Activated CD4-positive, alpha-beta T cell treated with anti-CD3 and anti-CD28 coated beads, Interleukin-2, amount 10 ng/mL, durations not matched to agents 24 days and 14 days (primary cell): ENCODE measurements at regions not wholly inside any gene's neighbourhood (a gene's known extent, or its start where the extent isn't known, plus 50 kb on each side); places are given as distances from the start of the nearest gene placed in this dataset.

Experiments
- DNase-seq: peaks from one replicate; pipeline ENCODE4 v3.0.0; 2022
- H3K27ac Mint-ChIP-seq: one replicate; pipeline ENCODE4 v1.8.0; 2022; ENCODE audit warnings: mild to moderate bottlenecking, mixed read lengths
- H3K27me3 Mint-ChIP-seq: one replicate; pipeline ENCODE4 v1.8.0; 2022; ENCODE audit warnings: mixed read lengths
- H3K36me3 Mint-ChIP-seq: one replicate; pipeline ENCODE4 v1.8.0; 2022; ENCODE audit warnings: low read depth, mild to moderate bottlenecking, mixed read lengths
- H3K4me1 Mint-ChIP-seq: one replicate; pipeline ENCODE4 v1.8.0; 2021; ENCODE audit warnings: mixed read lengths
- H3K4me3 Mint-ChIP-seq: one replicate; pipeline ENCODE4 v1.8.0; 2022; ENCODE audit warnings: mild to moderate bottlenecking, moderate library complexity, mixed read lengths
- H3K9me3 Mint-ChIP-seq: one replicate; pipeline ENCODE4 v1.8.0; 2021; ENCODE audit warnings: mixed read lengths
- intact Hi-C: fragments of 100-400 bp; cut with micrococcal nuclease; formaldehyde crosslinking; loops from one replicate; pipeline ENCODE4 v1.15.1; 2023

GRCh38 chr16:52800432-52800831 lies 252.3 kb downstream of the CHD9NB start:
- H3K4me3 Mint-ChIP-seq, result no peak overlapping the region
- H3K4me1 Mint-ChIP-seq, result no peaks in the 10 kb centered on the region
- intact Hi-C loops, result no loop called here
- no peaks in the 10 kb centered on the region for H3K27me3 Mint-ChIP-seq
- DNase-seq, result no peak
- H3K9me3 Mint-ChIP-seq, result peaks cover 6% of the 10 kb centered on the region
- no peak overlapping the region for H3K27ac Mint-ChIP-seq
- no peaks in the 10 kb centered on the region for H3K36me3 Mint-ChIP-seq

DNA sequence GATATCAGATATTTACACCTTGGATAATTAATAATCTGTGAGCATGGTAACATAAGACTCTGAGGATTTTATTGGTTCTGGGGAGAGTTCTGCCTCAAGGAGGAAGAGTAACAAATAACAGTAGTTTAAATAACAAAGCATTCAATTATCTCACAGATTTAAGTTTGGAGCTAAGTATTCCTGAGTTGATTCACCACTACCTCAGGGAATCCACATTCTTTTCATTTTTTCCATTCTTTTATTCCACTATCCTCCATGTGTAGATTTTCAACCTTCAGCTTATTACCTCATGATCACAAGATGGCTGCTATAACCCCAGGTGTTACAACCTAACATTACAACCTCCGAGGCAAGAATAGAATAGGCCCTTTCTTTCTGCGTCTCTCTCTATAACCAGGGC lies 252.2 kb upstream of the TOX3 start:
- no peak overlapping the region for H3K4me3 Mint-ChIP-seq
- no peak for DNase-seq
- no peaks in the 10 kb centered on the region for H3K4me1 Mint-ChIP-seq
- H3K9me3 Mint-ChIP-seq, result peaks cover 6% of the 10 kb centered on the region
- no peak overlapping the region for H3K27ac Mint-ChIP-seq
- H3K36me3 Mint-ChIP-seq, result no peaks in the 10 kb centered on the region
- H3K27me3 Mint-ChIP-seq, result no peaks in the 10 kb centered on the region
- intact Hi-C loops, result no loop called here

DNA sequence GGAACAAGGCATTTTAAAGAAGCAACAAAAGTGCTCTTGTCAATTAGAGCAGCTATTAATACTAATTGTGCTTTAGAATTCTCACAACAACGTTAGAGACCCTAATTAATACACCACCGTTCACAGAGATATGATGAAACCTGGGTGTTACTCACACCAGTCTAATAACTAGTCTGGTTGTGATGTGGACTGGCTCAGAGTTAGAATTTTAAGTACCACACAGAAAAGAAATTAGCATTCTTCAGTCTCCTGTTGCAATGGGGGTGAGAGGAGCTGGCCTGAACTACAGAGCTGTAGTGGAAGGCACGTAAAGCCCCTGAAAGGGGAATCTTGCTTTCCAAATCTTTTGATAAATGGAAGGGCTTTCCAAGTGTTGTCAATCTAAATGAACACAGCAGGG lies 240.8 kb upstream of the TOX3 start:
- Mint-ChIP-seq H3K4me3 (no peak overlapping the region), H3K27ac (no peak overlapping the region)

DNA sequence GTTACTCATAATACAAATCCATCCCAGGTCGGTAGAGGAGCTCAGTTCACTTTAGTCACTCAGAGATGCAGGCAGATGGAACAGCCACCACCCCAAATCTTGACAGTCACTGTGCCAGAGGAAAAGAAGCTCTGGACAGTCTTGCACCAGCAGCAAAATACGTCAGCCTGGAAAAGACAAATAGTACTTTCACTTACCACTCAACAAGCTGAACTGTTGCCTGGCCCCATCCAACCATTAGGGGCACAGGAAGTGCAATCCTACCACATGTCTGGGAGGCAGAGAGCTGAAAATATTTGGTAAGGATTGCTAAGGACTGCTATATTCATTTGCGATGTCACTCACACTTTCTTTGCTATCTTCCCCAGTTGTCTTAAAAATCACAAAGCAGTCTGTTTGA lies 239.1 kb upstream of the TOX3 start:
- Mint-ChIP-seq H3K4me1 (no peaks in the 10 kb centered on the region), H3K4me3 (no peak overlapping the region), H3K9me3 (no peaks in the 10 kb centered on the region), H3K27ac (no peak overlapping the region), H3K36me3 (no peaks in the 10 kb centered on the region), H3K27me3 (no peaks in the 10 kb centered on the region)
- no peak for DNase-seq
- intact Hi-C loops, result no loop called here

More for the DNA sequence above, 240.8 kb upstream of the TOX3 start:
- Mint-ChIP-seq H3K4me1 (no peaks in the 10 kb centered on the region), H3K9me3 (no peaks in the 10 kb centered on the region), H3K27me3 (no peaks in the 10 kb centered on the region), H3K36me3 (no peaks in the 10 kb centered on the region)
- no peak for DNase-seq
- intact Hi-C loops, result no loop called here

GRCh38 chr16:52785653-52786052 lies 238.7 kb upstream of the TOX3 start:
- H3K4me3 Mint-ChIP-seq, result no peak overlapping the region
- H3K4me1 Mint-ChIP-seq, result no peaks in the 10 kb centered on the region
- no peak overlapping the region for H3K27ac Mint-ChIP-seq
- H3K36me3 Mint-ChIP-seq, result no peaks in the 10 kb centered on the region
- no peak for DNase-seq
- no peaks in the 10 kb centered on the region for H3K9me3 Mint-ChIP-seq
- intact Hi-C loops, result no loop called here
- no peaks in the 10 kb centered on the region for H3K27me3 Mint-ChIP-seq

DNA sequence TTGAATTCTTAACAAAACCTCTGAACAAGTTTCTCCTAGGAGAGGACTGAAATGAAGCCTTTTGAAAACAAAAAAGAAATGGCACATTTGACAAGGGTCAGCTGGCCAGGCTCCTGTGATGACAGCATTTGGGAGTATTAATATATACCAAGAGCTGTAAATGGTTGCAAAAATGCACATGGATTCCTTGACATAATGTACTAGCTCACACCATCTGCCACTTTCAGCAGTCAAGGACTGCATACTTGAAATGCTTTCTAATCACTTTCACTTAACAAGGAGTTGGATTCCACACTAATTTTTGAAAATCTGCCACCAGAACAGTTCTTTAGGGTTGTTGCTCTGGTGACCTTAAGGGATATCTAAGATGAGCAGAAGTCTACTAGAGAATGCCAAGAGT lies 236.7 kb upstream of the TOX3 start:
- no peaks in the 10 kb centered on the region for H3K4me1 Mint-ChIP-seq
- intact Hi-C loops, result no loop called here
- H3K4me3 Mint-ChIP-seq, result no peak overlapping the region
- no peak overlapping the region for H3K27ac Mint-ChIP-seq
- DNase-seq, result no peak
- no peaks in the 10 kb centered on the region for H3K9me3 Mint-ChIP-seq
- no peaks in the 10 kb centered on the region for H3K27me3 Mint-ChIP-seq
- H3K36me3 Mint-ChIP-seq, result no peaks in the 10 kb centered on the region

- Mint-ChIP-seq H3K27ac (no peak overlapping the region), H3K4me3 (no peak overlapping the region), H3K27me3 (no peaks in the 10 kb centered on the region), H3K36me3 (no peaks in the 10 kb centered on the region), H3K4me1 (no peaks in the 10 kb centered on the region), H3K9me3 (no peaks in the 10 kb centered on the region)
- intact Hi-C loops, result no loop called here
- no peak for DNase-seq
These were observed 234.2 kb upstream of the TOX3 start for GRCh38 chr16:52781005-52781630.

DNA sequence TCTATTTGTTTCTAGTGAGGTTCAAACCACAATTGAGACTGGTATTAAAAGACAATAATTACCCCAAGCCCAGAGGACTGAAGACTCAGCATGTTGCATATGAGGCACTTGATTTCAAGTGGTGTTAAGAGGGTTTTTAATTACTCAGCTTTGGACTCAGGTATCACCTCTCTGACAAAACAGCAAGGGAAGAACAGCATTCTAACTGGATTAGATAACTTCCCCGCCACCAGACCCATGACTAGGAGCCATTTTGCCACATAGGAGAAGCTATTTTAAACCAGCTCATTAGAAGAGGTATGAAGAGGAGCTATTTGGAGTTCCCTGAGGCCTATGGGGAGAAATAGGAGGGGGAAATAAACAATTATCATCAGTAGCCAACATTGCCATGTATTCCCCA lies 226.1 kb upstream of the TOX3 start:
- Mint-ChIP-seq H3K27ac (no peak overlapping the region), H3K4me3 (no peak overlapping the region), H3K4me1 (no peaks in the 10 kb centered on the region), H3K36me3 (no peaks in the 10 kb centered on the region), H3K9me3 (no peaks in the 10 kb centered on the region), H3K27me3 (no peaks in the 10 kb centered on the region)
- intact Hi-C loops, result no loop called here
- no peak for DNase-seq

DNA sequence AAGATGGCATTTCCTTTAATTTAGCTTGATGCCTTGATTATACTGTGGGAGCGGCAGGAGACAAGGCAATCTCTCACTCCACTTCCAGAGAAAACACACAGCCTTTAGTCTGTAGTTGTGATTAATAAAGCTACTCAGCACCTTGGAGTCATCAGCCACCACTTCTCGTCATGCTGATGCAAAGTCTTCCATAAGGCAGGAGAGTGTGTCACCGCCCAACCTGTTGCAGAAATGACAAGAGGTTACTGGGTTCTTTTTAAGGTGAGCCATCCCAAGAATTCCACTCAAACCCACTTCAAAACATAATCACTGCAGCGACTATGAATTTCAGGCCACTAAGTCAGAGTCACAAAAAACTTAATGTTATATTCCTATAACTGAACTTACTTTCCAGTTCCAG lies 223.9 kb upstream of the TOX3 start:
- no peaks in the 10 kb centered on the region for H3K4me1 Mint-ChIP-seq
- H3K36me3 Mint-ChIP-seq, result no peaks in the 10 kb centered on the region
- no peaks in the 10 kb centered on the region for H3K27me3 Mint-ChIP-seq
- H3K27ac Mint-ChIP-seq, result no peak overlapping the region
- DNase-seq, result no peak
- no peaks in the 10 kb centered on the region for H3K9me3 Mint-ChIP-seq
- intact Hi-C loops, result no loop called here
- H3K4me3 Mint-ChIP-seq, result no peak overlapping the region

DNA sequence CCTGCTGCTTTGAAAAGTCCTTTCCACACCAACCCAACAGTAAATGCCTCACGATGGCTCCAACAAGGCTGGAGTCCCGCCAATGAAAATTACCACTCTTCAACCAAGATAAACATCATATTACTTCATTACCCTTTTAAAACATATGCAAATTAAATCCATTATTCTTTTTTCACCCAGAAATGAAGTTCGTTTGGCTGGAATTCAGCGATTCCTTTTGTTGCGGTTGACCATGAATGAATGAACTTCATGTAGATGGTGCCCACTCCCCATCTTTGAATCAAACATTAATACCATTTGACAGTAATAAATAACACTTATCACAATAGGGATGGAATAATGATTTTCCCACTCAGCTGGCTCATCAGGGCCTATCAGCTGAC lies 211.5 kb upstream of the TOX3 start:
- Mint-ChIP-seq H3K27ac (no peak overlapping the region), H3K36me3 (no peaks in the 10 kb centered on the region), H3K27me3 (no peaks in the 10 kb centered on the region), H3K4me1 (no peaks in the 10 kb centered on the region), H3K4me3 (no peak overlapping the region), H3K9me3 (no peaks in the 10 kb centered on the region)
- DNase-seq, result no peak
- intact Hi-C loops, result no loop called here

DNA sequence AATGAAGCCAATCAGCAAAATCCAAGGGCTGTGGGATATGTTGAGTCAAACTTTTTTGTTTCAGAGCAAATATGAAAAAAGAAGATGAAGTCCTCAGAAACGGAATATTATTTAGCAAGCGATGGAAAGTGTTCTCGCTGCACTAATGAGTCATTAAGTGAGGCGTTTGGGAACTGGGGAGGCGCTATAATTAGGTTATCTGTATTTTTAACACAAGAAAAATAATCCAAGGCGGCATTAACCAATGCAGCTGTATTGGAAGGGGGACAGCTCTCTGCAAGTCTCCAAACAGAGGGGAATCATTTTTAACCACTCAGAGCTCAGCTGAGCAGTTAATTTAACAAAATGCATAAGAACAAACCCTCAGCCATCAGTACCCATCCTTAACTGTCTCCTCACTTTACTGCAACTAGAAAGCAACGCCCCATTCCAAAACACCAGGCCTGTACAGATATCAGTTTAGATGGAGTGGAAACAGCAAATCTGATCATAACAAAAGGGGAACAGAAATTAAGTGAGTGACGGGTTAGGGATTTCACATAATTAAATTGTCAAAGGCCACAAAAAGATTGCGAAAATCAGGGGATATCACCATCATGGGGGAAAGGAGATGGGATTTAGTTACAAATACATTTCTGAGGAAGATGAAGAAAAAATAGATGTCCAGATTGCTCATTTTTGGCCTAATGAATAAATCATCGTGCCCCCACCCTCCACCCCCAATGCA lies 211.0 kb upstream of the TOX3 start:
- no peak overlapping the region for H3K27ac Mint-ChIP-seq
- no peaks in the 10 kb centered on the region for H3K4me1 Mint-ChIP-seq
- no peaks in the 10 kb centered on the region for H3K9me3 Mint-ChIP-seq
- no peaks in the 10 kb centered on the region for H3K27me3 Mint-ChIP-seq
- no peaks in the 10 kb centered on the region for H3K36me3 Mint-ChIP-seq
- DNase-seq, result no peak
- H3K4me3 Mint-ChIP-seq, result no peak overlapping the region
- intact Hi-C loops, result no loop called here

DNA sequence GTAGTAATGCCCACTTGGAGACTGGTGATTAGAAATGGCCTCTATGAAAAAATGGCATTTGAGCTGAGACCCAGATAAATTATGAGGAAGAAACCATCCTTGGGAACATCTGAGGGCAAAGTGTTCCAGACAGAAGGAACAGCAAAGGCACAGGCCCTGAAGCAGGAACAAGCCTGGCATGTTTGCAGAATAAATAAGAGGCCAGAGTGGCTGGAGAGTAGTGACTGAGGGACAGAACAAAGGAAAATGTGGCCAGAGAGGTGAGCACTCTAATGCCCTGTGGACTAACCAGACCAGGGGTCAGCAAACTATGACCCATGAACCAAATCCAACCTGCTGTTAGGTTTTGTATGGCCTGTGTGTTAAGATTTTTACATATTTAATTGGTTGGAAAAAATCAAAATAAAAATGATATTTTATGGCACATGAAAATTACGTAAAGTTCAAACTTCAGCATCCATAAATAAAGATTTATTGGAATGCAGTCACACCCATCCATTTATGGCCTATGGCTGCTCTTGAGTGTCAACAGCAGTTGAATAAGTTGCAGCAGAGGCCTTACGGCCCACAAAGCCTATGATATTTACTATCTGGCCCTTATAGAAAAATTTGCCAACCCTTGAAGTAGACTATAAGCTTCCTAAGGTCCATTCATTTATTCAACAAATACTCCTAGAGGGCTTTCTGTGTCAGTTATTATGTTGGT lies 210.0 kb upstream of the TOX3 start:
- no peak for DNase-seq
- no peaks in the 10 kb centered on the region for H3K27me3 Mint-ChIP-seq
- no peak overlapping the region for H3K4me3 Mint-ChIP-seq
- H3K9me3 Mint-ChIP-seq, result no peaks in the 10 kb centered on the region
- no peaks in the 10 kb centered on the region for H3K36me3 Mint-ChIP-seq
- intact Hi-C loops, result no loop called here
- H3K27ac Mint-ChIP-seq, result no peak overlapping the region
- no peaks in the 10 kb centered on the region for H3K4me1 Mint-ChIP-seq

GRCh38 chr16:52755396-52755795 lies 208.5 kb upstream of the TOX3 start:
- Mint-ChIP-seq H3K9me3 (no peaks in the 10 kb centered on the region), H3K27me3 (no peaks in the 10 kb centered on the region), H3K27ac (no peak overlapping the region), H3K4me1 (no peaks in the 10 kb centered on the region), H3K36me3 (no peaks in the 10 kb centered on the region), H3K4me3 (no peak overlapping the region)
- intact Hi-C loops, result no loop called here
- no peak for DNase-seq

GRCh38 chr16:52751035-52751434 lies 204.1 kb upstream of the TOX3 start:
- Mint-ChIP-seq H3K4me3 (no peak overlapping the region), H3K36me3 (no peaks in the 10 kb centered on the region), H3K9me3 (no peaks in the 10 kb centered on the region), H3K4me1 (no peaks in the 10 kb centered on the region), H3K27ac (no peak overlapping the region), H3K27me3 (no peaks in the 10 kb centered on the region)
- intact Hi-C loops, result no loop called here
- DNase-seq, result no peak
